Spleen (tissue), 7 donors: ENCODE measurements at regions not wholly inside any gene's neighbourhood (a gene's known extent, or its start where the extent isn't known, plus 50 kb on each side); places are given as distances from the start of the nearest gene placed in this dataset.

ENCODE experiments used
- CTCF ChIP-seq, 11 experiments: fragments of 200-600 bp in 7 of 11; fragments of 450-650 bp in 4 of 11; sonication (generic) in 4 of 11; IDR thresholded peaks in 8 of 11; conservative IDR thresholded peaks in 3 of 11; 1 replicate in 7 of 11; 2 replicates in 4 of 11; pipeline versions ENCODE4 v1.4.0 to v1.8.0; 2016 to 2021; ENCODE audit warnings: antibody characterized with exemption in 11 of 11, inconsistent platforms in 4 of 11, mild to moderate bottlenecking in 1 of 11
- POLR2A ChIP-seq, 3 donors: fragments of 450-650 bp; IDR thresholded peaks; one replicate each; pipeline ENCODE4 v1.5.1; 2017; ENCODE audit warnings: antibody characterized with exemption in 3 of 3, mild to moderate bottlenecking in 1 of 3
- donor health status: DM: no; HTN: no; CAD: no; lungs with moderate emphysema.
- donor health status: DM: no; HTN: no; CAD: no.
- donor health status: DM: no; HTN: no; CAD: no.

GRCh38 chr16:49014277-49015224 is 267.1 kb downstream of the CBLN1 start:
- TF ChIP-seq CTCF (IDR thresholded peaks at IDR 0.05 in 8 of 11, conservative IDR thresholded peaks at IDR 0.05 in 3 of 11) (no peak), POLR2A (IDR thresholded peaks at IDR 0.05) (no peak)
